Vagina (tissue), 2 donors: ENCODE measurements at regions not wholly inside any gene's neighbourhood (a gene's known extent, or its start where the extent isn't known, plus 50 kb on each side); places are given as distances from the start of the nearest gene placed in this dataset.

Source experiments
- DNase-seq, 2 donors: peaks; one replicate each; pipeline ENCODE4 v3.0.0-alpha.2; 2017; ENCODE audit errors: extremely low spot score in 2 of 2
- H3K27ac ChIP-seq: fragments of 200-600 bp; sonication (generic); one replicate; pipeline ENCODE4 v1.5.1; 2019
- H3K27me3 ChIP-seq: fragments of 200-600 bp; sonication (generic); one replicate; pipeline ENCODE4 v1.5.1; 2019
- H3K36me3 ChIP-seq, 2 donors: fragments of 200-600 bp; sonication (generic); one replicate each; pipeline ENCODE4 v1.5.1; 2017 to 2019
- H3K4me1 ChIP-seq: fragments of 200-600 bp; sonication (generic); one replicate; pipeline ENCODE4 v1.5.1; 2019
- H3K4me3 ChIP-seq, 2 donors: fragments of 200-600 bp; sonication (generic); 1 replicate in 1 of 2; 2 replicates in 1 of 2; pipeline ENCODE4 v1.5.1; 2016 to 2019
- H3K9me3 ChIP-seq: fragments of 200-600 bp; sonication (generic); one replicate; pipeline ENCODE4 v1.5.1; 2019
- CTCF ChIP-seq, 3 experiments: fragments of 450-650 bp in 2 of 3; fragments of 200-600 bp in 1 of 3; sonication (generic) in 1 of 3; IDR thresholded peaks; one replicate each; pipeline ENCODE4 v1.5.1; 2017 to 2019; ENCODE audit warnings: antibody characterized with exemption in 3 of 3, mild to moderate bottlenecking in 2 of 3, moderate library complexity in 2 of 3
- POLR2A ChIP-seq, 2 donors: fragments of 450-650 bp; IDR thresholded peaks; one replicate each; pipeline ENCODE4 v1.6.1; 2017; ENCODE audit warnings: antibody characterized with exemption in 2 of 2, mild to moderate bottlenecking in 2 of 2, moderate library complexity in 2 of 2
- POLR2AphosphoS5 ChIP-seq, 2 donors: sonication (generic); formaldehyde crosslinking; IDR thresholded peaks; one replicate each; pipeline ENCODE4 v1.9.0; 2017; ENCODE audit warnings: antibody characterized with exemption in 2 of 2, mild to moderate bottlenecking in 2 of 2, low read depth in 1 of 2; ENCODE audit not compliant: insufficient read depth in 1 of 2
- intact Hi-C: fragments of 100-400 bp; cut with DNase I; formaldehyde crosslinking; loops from one replicate; pipeline ENCODE4 v1.15.1; 2023

DNA sequence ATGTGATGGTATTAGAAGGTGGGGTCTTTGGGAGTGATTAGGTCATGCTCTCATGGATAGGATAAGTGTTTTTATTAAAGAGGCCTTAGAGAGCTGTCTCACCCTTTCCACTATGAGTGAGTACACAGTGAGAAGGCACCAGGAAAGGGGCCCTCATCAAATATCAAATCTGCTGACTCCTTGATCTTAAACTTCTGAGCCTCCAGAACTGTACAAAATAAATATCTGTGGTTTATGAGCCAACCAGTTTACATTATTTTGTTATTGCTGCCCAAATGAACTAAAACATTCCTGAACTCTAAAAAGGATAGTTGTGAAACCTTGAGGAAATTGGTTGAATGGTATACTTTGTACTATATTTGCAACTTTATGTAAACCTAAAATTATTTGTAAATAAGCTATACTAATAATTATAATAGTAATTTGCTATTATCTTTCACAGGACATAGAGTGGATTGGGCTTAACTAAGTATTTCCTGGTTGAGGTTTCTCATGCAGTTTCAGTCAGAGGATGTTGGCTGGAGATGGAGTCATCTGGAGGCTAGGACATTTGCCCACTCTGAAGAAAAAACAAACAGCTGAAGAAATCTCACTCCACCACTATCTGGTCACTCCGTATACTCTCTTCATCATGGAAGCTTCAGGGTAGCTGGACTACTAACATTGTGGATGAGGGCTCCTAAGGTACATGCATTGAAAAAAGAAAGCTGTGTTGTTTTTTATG, 1068.6 kb upstream of the CADM2 start:
- Histone ChIP-seq H3K9me3 (no peaks in the 10 kb centered on the region), H3K27me3 (no peaks in the 10 kb centered on the region), H3K4me1 (no peaks in the 10 kb centered on the region), H3K4me3 (no peak overlapping the region), H3K36me3 (no peaks in the 10 kb centered on the region), H3K27ac (no peak overlapping the region)
- DNase-seq = no peak
- TF ChIP-seq POLR2AphosphoS5 (IDR thresholded peaks at IDR 0.05; ENCODE audit: insufficient read depth in 1 of 2, low read depth in 1 of 2) (no peak), POLR2A (IDR thresholded peaks at IDR 0.05) (no peak), CTCF (IDR thresholded peaks at IDR 0.05) (no peak)
- intact Hi-C loops = no loop called here

DNA sequence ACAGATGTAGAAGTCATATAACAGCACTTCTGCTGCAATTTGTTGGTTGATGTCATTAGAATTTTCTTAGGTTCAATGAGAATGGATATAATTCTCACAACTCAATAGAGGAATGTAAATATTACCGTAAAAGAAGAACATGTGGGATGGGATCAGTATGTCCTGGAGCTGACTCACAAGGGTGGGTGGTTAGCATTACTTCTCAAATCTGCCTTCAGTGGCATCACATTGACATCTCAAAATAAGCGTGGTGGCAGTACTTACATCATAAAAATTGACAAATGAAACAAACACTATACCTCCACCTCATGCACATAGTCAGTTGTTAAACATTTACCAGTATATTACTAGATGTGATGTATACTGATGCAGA, 1068.0 kb upstream of the CADM2 start:
- H3K36me3 ChIP-seq = no peaks in the 10 kb centered on the region
- no peaks in the 10 kb centered on the region for H3K4me1 ChIP-seq
- H3K27ac ChIP-seq = no peak overlapping the region
- no peaks in the 10 kb centered on the region for H3K27me3 ChIP-seq
- H3K4me3 ChIP-seq = no peak overlapping the region
- intact Hi-C loops = no loop called here
- no peak for TF ChIP-seq POLR2AphosphoS5 (IDR thresholded peaks at IDR 0.05; ENCODE audit: insufficient read depth in 1 of 2, low read depth in 1 of 2)
- TF ChIP-seq CTCF (IDR thresholded peaks at IDR 0.05) = no peak
- no peak for TF ChIP-seq POLR2A (IDR thresholded peaks at IDR 0.05)
- DNase-seq = no peak
- no peaks in the 10 kb centered on the region for H3K9me3 ChIP-seq

DNA sequence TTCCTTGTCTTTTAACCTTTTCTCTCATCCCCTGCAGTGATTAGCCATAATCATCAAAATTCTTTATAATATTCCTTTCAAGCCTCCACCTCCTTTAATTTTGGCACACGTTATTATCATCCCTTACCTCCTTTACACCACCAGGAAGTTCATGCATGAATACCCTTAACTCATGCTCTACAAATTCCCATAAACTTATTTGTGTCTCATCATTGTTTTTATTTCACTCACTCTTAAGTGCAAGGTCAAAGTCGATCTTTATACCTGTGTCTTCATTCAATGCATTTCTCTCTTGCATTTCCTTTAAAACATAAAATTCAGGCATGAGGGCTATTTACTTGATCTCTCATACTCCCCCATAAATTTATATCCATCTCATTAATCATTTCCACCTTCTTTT, 1064.6 kb upstream of the CADM2 start:
- Histone ChIP-seq H3K36me3 (no peaks in the 10 kb centered on the region), H3K4me3 (no peak overlapping the region), H3K27ac (no peak overlapping the region), H3K27me3 (no peaks in the 10 kb centered on the region), H3K9me3 (no peaks in the 10 kb centered on the region), H3K4me1 (no peaks in the 10 kb centered on the region)
- intact Hi-C loops = no loop called here
- TF ChIP-seq POLR2A (IDR thresholded peaks at IDR 0.05) (no peak), POLR2AphosphoS5 (IDR thresholded peaks at IDR 0.05; ENCODE audit: insufficient read depth in 1 of 2, low read depth in 1 of 2) (no peak), CTCF (IDR thresholded peaks at IDR 0.05) (no peak)
- DNase-seq = no peak

GRCh38 chr3:83895892-83896291, 1062.9 kb upstream of the CADM2 start:
- DNase-seq = no peak
- H3K27ac ChIP-seq = no peak overlapping the region
- H3K4me1 ChIP-seq = no peaks in the 10 kb centered on the region
- no peak for TF ChIP-seq POLR2A (IDR thresholded peaks at IDR 0.05)
- no peak for TF ChIP-seq POLR2AphosphoS5 (IDR thresholded peaks at IDR 0.05; ENCODE audit: insufficient read depth in 1 of 2, low read depth in 1 of 2)
- TF ChIP-seq CTCF (IDR thresholded peaks at IDR 0.05) = no peak
- H3K27me3 ChIP-seq = no peaks in the 10 kb centered on the region
- intact Hi-C loops = no loop called here
- H3K9me3 ChIP-seq = no peaks in the 10 kb centered on the region
- H3K36me3 ChIP-seq = no peaks in the 10 kb centered on the region
- no peak overlapping the region for H3K4me3 ChIP-seq

DNA sequence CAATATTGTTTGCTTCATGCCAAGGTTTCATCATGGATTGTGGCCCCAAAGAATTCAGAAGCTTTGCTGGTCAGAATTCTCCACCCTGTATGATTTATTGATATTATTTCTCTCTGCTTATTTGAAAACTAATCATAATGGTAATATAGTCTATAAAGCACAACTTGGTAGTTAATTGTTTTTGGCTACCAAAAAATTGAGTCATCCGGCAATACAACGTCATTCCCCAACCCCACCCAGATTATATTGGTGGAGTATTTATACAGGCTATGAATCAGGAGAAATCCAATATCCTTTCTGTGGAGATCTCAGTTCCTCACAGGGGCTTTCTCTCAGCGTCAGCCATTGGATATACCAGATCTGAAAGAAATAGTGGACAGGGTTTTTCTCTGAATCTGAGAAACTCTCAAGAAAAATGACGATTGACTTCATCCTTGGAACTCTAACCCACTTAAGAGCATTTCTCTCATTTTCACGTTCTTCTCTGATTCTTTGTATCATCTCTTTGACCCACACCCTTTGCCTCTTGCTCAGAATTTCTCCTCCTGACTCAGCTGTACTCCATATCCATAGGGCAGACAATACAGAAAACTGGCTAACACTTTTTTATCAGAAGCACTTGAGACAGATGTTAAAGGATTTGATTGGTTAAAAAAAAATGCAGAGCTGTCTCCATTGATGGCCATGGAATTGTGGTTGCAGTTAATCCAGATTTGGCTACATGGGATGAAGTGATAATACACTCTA, 1055.8 kb upstream of the CADM2 start:
- Histone ChIP-seq H3K4me1 (no peaks in the 10 kb centered on the region), H3K27me3 (no peaks in the 10 kb centered on the region), H3K4me3 (no peak overlapping the region), H3K9me3 (no peaks in the 10 kb centered on the region), H3K36me3 (no peaks in the 10 kb centered on the region), H3K27ac (no peak overlapping the region)
- TF ChIP-seq POLR2A (IDR thresholded peaks at IDR 0.05) = no peak
- no peak for TF ChIP-seq POLR2AphosphoS5 (IDR thresholded peaks at IDR 0.05; ENCODE audit: insufficient read depth in 1 of 2, low read depth in 1 of 2)
- no peak for TF ChIP-seq CTCF (IDR thresholded peaks at IDR 0.05)
- intact Hi-C loops = no loop called here
- no peak for DNase-seq
